MM.1S (cell line): ENCODE measurements at regions not wholly inside any gene's neighbourhood (a gene's known extent, or its start where the extent isn't known, plus 50 kb on each side); places are given as distances from the start of the nearest gene placed in this dataset.

Experiments used
- DNase-seq: peaks from one replicate; pipeline ENCODE4 v3.0.0-alpha.2; 2015
- H2AFZ ChIP-seq: fragments of 300-600 bp; sonication (generic); 2 replicates; pipeline ENCODE4 v1.6.0; 2016; ENCODE audit warnings: antibody characterized with exemption, low read length
- H3F3A ChIP-seq: fragments of 300-600 bp; sonication (generic); 2 replicates; pipeline ENCODE4 v1.6.1; 2016; ENCODE audit warnings: mild to moderate bottlenecking, antibody characterized with exemption, low read length, moderate library complexity, mixed read lengths; ENCODE audit not compliant: insufficient read depth
- H3K27ac ChIP-seq: fragments of 300-600 bp; sonication (generic); 2 replicates; pipeline ENCODE4 v1.5.1; 2016; ENCODE audit warnings: mild to moderate bottlenecking, low read length
- H3K27me3 ChIP-seq: fragments of 300-600 bp; sonication (generic); replicated peaks from 2 replicates; pipeline ENCODE4 v1.6.0; 2016; ENCODE audit warnings: low read length; ENCODE audit not compliant: insufficient read depth
- H3K36me3 ChIP-seq: fragments of 300-600 bp; sonication (generic); replicated peaks from 2 replicates; pipeline ENCODE4 v1.6.1; 2016; ENCODE audit warnings: mild to moderate bottlenecking, low read length, mixed read lengths; ENCODE audit not compliant: insufficient read depth
- H3K4me1 ChIP-seq: fragments of 300-600 bp; sonication (generic); 2 replicates; pipeline ENCODE4 v1.6.1; 2016; ENCODE audit warnings: low read length, mixed read lengths
- H3K4me2 ChIP-seq: fragments of 300-600 bp; sonication (generic); 2 replicates; pipeline ENCODE4 v1.6.0; 2016; ENCODE audit warnings: low read depth, low read length
- H3K4me3 ChIP-seq: fragments of 300-600 bp; sonication (generic); 2 replicates; pipeline ENCODE4 v1.5.1; 2016; ENCODE audit warnings: low read length, mixed read lengths
- H3K79me2 ChIP-seq: fragments of 300-600 bp; sonication (generic); 2 replicates; pipeline ENCODE4 v1.6.1; 2016; ENCODE audit warnings: mixed run types, low read length, mixed read lengths
- H3K9ac ChIP-seq: fragments of 300-600 bp; sonication (generic); 2 replicates; pipeline ENCODE4 v1.6.1; 2016; ENCODE audit warnings: low read length, mixed read lengths
- H3K9me2 ChIP-seq: fragments of 300-600 bp; sonication (generic); replicated peaks from 2 replicates; pipeline ENCODE4 v1.6.1; 2016; ENCODE audit warnings: mild to moderate bottlenecking, low read length, mixed read lengths; ENCODE audit not compliant: insufficient read depth
- H3K9me3 ChIP-seq: fragments of 300-600 bp; sonication (generic); replicated peaks from 2 replicates; pipeline ENCODE4 v1.6.1; 2016; ENCODE audit warnings: mild to moderate bottlenecking, low read length, mixed read lengths; ENCODE audit not compliant: insufficient read depth
- H4K20me1 ChIP-seq: fragments of 300-600 bp; sonication (generic); 2 replicates; pipeline ENCODE4 v1.6.1; 2016; ENCODE audit warnings: mild to moderate bottlenecking, low read length, moderate library complexity, mixed read lengths; ENCODE audit not compliant: insufficient read depth
- CTCF ChIP-seq: fragments of 300-600 bp; sonication (generic); IDR thresholded peaks from 2 replicates; pipeline ENCODE4 v1.5.1; 2016; ENCODE audit warnings: antibody characterized with exemption, low read length, mixed read lengths
- EZH2 ChIP-seq: fragments of 300-600 bp; sonication (generic); optimal IDR thresholded peaks from 2 replicates; pipeline ENCODE3; 2017; ENCODE audit warnings: low read depth, mild to moderate bottlenecking, antibody characterized with exemption, low read length, mixed read lengths
- EZH2phosphoT487 ChIP-seq: fragments of 300-600 bp; sonication (generic); IDR thresholded peaks from 2 replicates; pipeline ENCODE4 v1.6.1; 2018; ENCODE audit warnings: antibody characterized with exemption, low read length

- Histone ChIP-seq H3K27me3 (no peaks in the 10 kb centered on the region), H4K20me1 (no peaks in the 10 kb centered on the region), H3K9me3 (no peaks in the 10 kb centered on the region), H3K79me2 (no peaks in the 10 kb centered on the region), H3K4me2 (no peak overlapping the region), H3K4me1 (no peaks in the 10 kb centered on the region), H3K36me3 (no peaks in the 10 kb centered on the region), H2AFZ (no peak overlapping the region), H3K4me3 (no peak overlapping the region), H3K9me2 (no peaks in the 10 kb centered on the region), H3F3A (no peaks in the 10 kb centered on the region), H3K27ac (no peak overlapping the region), H3K9ac (no peak overlapping the region)
- TF ChIP-seq CTCF = no peak
- TF ChIP-seq EZH2phosphoT487 = no peak
- no peak for TF ChIP-seq EZH2
- DNase-seq = no peak
These were observed 183.8 kb downstream of the SNX19 start for GRCh38 chr11:130732476-130732875.

GRCh38 chr11:130737041-130737830 is 179.0 kb downstream of the SNX19 start:
- Histone ChIP-seq H3K4me2 (no peak overlapping the region), H3K9me3 (no peaks in the 10 kb centered on the region), H4K20me1 (no peaks in the 10 kb centered on the region), H3K27ac (no peak overlapping the region), H2AFZ (no peak overlapping the region), H3K9me2 (no peaks in the 10 kb centered on the region), H3K4me3 (no peak overlapping the region), H3F3A (no peaks in the 10 kb centered on the region), H3K36me3 (no peaks in the 10 kb centered on the region), H3K79me2 (no peaks in the 10 kb centered on the region), H3K4me1 (no peaks in the 10 kb centered on the region), H3K9ac (no peak overlapping the region), H3K27me3 (no peaks in the 10 kb centered on the region)
- TF ChIP-seq CTCF (no peak), EZH2 (no peak), EZH2phosphoT487 (no peak)
- DNase-seq = no peak

- Histone ChIP-seq H3F3A (no peaks in the 10 kb centered on the region), H3K9me3 (no peaks in the 10 kb centered on the region), H3K4me2 (no peak overlapping the region), H3K27me3 (no peaks in the 10 kb centered on the region), H3K79me2 (no peaks in the 10 kb centered on the region), H3K9me2 (no peaks in the 10 kb centered on the region), H3K4me1 (no peaks in the 10 kb centered on the region), H4K20me1 (no peaks in the 10 kb centered on the region), H3K27ac (no peak overlapping the region), H2AFZ (no peak overlapping the region), H3K9ac (no peak overlapping the region), H3K4me3 (no peak overlapping the region), H3K36me3 (no peaks in the 10 kb centered on the region)
- TF ChIP-seq EZH2phosphoT487 = no peak
- no peak for TF ChIP-seq CTCF
- TF ChIP-seq EZH2 = no peak
- no peak for DNase-seq
These were observed 178.3 kb downstream of the SNX19 start for GRCh38 chr11:130737866-130738431.
